PFSK-1 (cell line): ENCODE measurements at regions not wholly inside any gene's neighbourhood (a gene's known extent, or its start where the extent isn't known, plus 50 kb on each side); places are given as distances from the start of the nearest gene placed in this dataset.

ENCODE experiments used
- FOXP2 ChIP-seq: optimal IDR thresholded peaks from 2 replicates; pipeline ENCODE3; 2011; ENCODE audit warnings: borderline replicate concordance, control low read depth, inconsistent platforms; ENCODE audit not compliant: insufficient read depth; ENCODE audit errors: extremely low read length, extremely low read depth
- POLR2AphosphoS5 ChIP-seq: IDR thresholded peaks from 2 replicates; pipeline ENCODE4 v1.6.1; 2012; ENCODE audit warnings: low read depth, mild to moderate bottlenecking, control low read depth, low read length, moderate library complexity
- SIN3A ChIP-seq: IDR thresholded peaks from 2 replicates; pipeline ENCODE4 v1.6.1; 2012; ENCODE audit warnings: mild to moderate bottlenecking, low read length, moderate library complexity, borderline replicate concordance; ENCODE audit not compliant: insufficient read depth
- TAF1 ChIP-seq: IDR thresholded peaks from 2 replicates; pipeline ENCODE4 v1.6.1; 2012; ENCODE audit warnings: low read length, control low read depth, borderline replicate concordance; ENCODE audit not compliant: insufficient read depth
- TF ChIP-seq, protein P1 (sequence below), 2 experiments: IDR thresholded peaks; 2 replicates each; pipeline versions ENCODE4 v1.6.1 to v1.8.0; 2011 to 2012; ENCODE audit warnings: low read depth in 2 of 2, low read length in 2 of 2, control low read depth in 1 of 2, inconsistent platforms in 1 of 2, mild to moderate bottlenecking in 1 of 2, moderate library complexity in 1 of 2; ENCODE audit not compliant: insufficient read depth in 1 of 2

DNA sequence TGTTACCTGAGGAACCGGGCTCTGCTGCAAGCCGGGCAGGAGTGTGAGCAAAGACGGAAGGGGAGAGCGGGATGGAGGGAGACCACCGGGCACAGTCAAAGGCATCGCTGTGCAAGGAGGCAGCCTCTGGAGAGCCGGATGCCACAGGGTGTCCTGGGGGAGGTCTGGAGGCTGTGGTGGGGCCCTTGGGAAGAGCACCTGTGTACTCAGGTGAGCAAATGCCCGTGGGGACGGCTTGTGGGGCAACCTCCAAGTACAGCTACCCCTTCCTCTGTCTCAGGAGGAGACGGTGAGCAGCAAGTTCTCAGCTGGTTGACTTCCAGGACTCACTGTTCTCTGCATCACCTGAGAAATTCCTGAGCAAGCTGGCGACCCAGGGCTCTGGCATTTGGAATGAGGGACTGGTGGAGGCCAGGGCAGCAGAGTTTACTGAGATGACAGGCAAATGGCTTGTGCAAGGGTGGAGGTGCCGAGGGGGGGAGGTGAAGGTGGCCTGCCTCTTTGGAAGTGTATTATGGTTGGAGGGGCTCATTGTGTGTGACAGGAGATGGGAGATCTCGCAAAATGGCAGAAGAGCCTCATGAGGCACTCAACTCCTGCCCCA is 345.2 kb upstream of the SHH start:
- TF ChIP-seq, protein P1, sequence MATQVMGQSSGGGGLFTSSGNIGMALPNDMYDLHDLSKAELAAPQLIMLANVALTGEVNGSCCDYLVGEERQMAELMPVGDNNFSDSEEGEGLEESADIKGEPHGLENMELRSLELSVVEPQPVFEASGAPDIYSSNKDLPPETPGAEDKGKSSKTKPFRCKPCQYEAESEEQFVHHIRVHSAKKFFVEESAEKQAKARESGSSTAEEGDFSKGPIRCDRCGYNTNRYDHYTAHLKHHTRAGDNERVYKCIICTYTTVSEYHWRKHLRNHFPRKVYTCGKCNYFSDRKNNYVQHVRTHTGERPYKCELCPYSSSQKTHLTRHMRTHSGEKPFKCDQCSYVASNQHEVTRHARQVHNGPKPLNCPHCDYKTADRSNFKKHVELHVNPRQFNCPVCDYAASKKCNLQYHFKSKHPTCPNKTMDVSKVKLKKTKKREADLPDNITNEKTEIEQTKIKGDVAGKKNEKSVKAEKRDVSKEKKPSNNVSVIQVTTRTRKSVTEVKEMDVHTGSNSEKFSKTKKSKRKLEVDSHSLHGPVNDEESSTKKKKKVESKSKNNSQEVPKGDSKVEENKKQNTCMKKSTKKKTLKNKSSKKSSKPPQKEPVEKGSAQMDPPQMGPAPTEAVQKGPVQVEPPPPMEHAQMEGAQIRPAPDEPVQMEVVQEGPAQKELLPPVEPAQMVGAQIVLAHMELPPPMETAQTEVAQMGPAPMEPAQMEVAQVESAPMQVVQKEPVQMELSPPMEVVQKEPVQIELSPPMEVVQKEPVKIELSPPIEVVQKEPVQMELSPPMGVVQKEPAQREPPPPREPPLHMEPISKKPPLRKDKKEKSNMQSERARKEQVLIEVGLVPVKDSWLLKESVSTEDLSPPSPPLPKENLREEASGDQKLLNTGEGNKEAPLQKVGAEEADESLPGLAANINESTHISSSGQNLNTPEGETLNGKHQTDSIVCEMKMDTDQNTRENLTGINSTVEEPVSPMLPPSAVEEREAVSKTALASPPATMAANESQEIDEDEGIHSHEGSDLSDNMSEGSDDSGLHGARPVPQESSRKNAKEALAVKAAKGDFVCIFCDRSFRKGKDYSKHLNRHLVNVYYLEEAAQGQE (IDR thresholded peaks at IDR 0.05; ENCODE audit: insufficient read depth in 1 of 2, low read depth in 2 of 2, low read length in 2 of 2), result no peak
- no peak for TF ChIP-seq POLR2AphosphoS5
- no peak for TF ChIP-seq TAF1
- TF ChIP-seq FOXP2, result no peak
- TF ChIP-seq SIN3A, result no peak

GRCh38 chr7:156156734-156157408 is 344.6 kb upstream of the SHH start:
- TF ChIP-seq SIN3A, result no peak
- TF ChIP-seq POLR2AphosphoS5, result no peak
- no peak for TF ChIP-seq FOXP2
- TF ChIP-seq TAF1, result no peak
- TF ChIP-seq, protein P1 (IDR thresholded peaks at IDR 0.05; ENCODE audit: insufficient read depth in 1 of 2, low read depth in 2 of 2, low read length in 2 of 2), result no peak

DNA sequence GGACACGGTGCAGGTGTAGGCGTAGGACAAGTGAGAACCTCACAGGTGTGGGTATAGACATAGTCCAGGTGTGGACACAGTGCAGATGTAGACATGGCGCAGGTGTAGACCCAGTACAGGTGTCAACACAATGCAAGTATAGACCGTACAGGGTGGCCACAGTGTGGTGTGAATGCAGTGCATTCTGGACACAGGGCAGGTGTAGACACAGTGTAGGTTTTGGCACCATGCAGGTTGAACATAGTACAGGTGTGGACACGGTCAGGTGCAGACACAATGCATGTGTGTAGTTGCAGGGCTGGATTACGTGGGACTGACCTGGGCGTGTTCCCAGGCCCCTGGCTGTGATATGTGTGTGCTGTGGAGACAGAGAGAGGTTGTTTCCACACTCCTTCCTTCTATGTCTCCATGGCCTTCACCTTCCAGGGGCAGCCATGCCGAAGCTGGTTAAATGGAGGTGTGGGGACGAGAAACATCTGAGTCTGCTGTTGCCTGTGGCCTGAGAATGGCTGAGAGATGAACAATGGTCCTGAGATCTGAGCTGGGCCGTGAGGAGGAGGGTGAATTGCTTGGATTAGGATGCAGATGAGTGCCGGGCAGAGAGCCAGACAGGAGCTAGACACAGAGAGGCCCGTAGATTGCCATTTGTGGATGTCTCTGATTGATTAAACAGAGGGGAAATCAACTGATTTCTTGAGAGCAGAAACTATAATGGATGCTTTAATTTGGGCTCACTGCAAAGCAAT is 343.9 kb upstream of the SHH start:
- no peak for TF ChIP-seq FOXP2
- no peak for TF ChIP-seq POLR2AphosphoS5
- TF ChIP-seq SIN3A, result no peak
- no peak for TF ChIP-seq TAF1
- TF ChIP-seq, protein P1 (IDR thresholded peaks at IDR 0.05; ENCODE audit: insufficient read depth in 1 of 2, low read depth in 2 of 2, low read length in 2 of 2), result no peak

GRCh38 chr7:156153590-156153989 is 341.3 kb upstream of the SHH start:
- TF ChIP-seq POLR2AphosphoS5, result no peak
- TF ChIP-seq, protein P1 (IDR thresholded peaks at IDR 0.05; ENCODE audit: insufficient read depth in 1 of 2, low read depth in 2 of 2, low read length in 2 of 2), result no peak
- no peak for TF ChIP-seq TAF1
- no peak for TF ChIP-seq FOXP2
- no peak for TF ChIP-seq SIN3A
